ENCODE measurements at regions not wholly inside any gene's neighbourhood (a gene's known extent, or its start where the extent isn't known, plus 50 kb on each side); places are given as distances from the start of the nearest gene placed in this dataset.

- Histone ChIP-seq H3K9me3 (peaks cover 0 to 3% (median 0%) of the 10 kb centered on the region in 8 donors), H3K4me3 (no peak overlapping the region), H3K27ac (no peak overlapping the region), H3K4me1 (no peaks in the 10 kb centered on the region), H3K27me3 (replicated peaks in 1 of 7) (peaks cover 0 to 15% (median 0%) of the 10 kb centered on the region in 7 donors), H3K36me3 (no peaks in the 10 kb centered on the region)
- TF ChIP-seq POLR2AphosphoS5 (IDR thresholded peaks at IDR 0.05) (no peak), POLR2A (IDR thresholded peaks at IDR 0.05) (no peak), CTCF (IDR thresholded peaks at IDR 0.05 in 8 of 11, conservative IDR thresholded peaks at IDR 0.05 in 3 of 11) (no peak)
- intact Hi-C loops (cut with DNase I; ENCODE audit: low total_unique reads): no loop called here
- DNase-seq: no peak
- WGBS, 5 donors: 89 to 93% (median 91%) methylated on average over 5 of the region's 5 CpGs
These were observed 221.7 kb downstream of the C1orf94 start for GRCh38 chr1:34398241-34398915.

- TF ChIP-seq POLR2AphosphoS5 (IDR thresholded peaks at IDR 0.05) (no peak), POLR2A (IDR thresholded peaks at IDR 0.05) (no peak), CTCF (IDR thresholded peaks at IDR 0.05 in 8 of 11, conservative IDR thresholded peaks at IDR 0.05 in 3 of 11) (no peak)
- Histone ChIP-seq H3K27me3 (replicated peaks in 1 of 7) (peaks cover 0 to 14% (median 0%) of the 10 kb centered on the region in 7 donors), H3K36me3 (no peaks in the 10 kb centered on the region), H3K4me3 (no peak overlapping the region), H3K9me3 (peaks cover 0 to 3% (median 0%) of the 10 kb centered on the region in 8 donors), H3K27ac (no peak overlapping the region), H3K4me1 (no peaks in the 10 kb centered on the region)
- no peak for DNase-seq
- intact Hi-C loops (cut with DNase I; ENCODE audit: low total_unique reads): no loop called here
- WGBS, 5 donors: 15 to 52% (median 29%) methylated on average over 4 of the region's 4 CpGs
These were observed 222.2 kb downstream of the C1orf94 start for GRCh38 chr1:34398916-34399275.

GRCh38 chr1:34400675-34401074, 224.0 kb downstream of the C1orf94 start:
- no peak for TF ChIP-seq POLR2A (IDR thresholded peaks at IDR 0.05)
- TF ChIP-seq POLR2AphosphoS5 (IDR thresholded peaks at IDR 0.05): no peak
- no peak for TF ChIP-seq CTCF (IDR thresholded peaks at IDR 0.05 in 8 of 11, conservative IDR thresholded peaks at IDR 0.05 in 3 of 11)
- no peaks in the 10 kb centered on the region for H3K36me3 ChIP-seq
- WGBS, 5 donors: 31 to 74% (median 66%) methylated on average over 2 of the region's 2 CpGs
- H3K4me1 ChIP-seq: no peaks in the 10 kb centered on the region
- no peak overlapping the region for H3K27ac ChIP-seq
- no peak for DNase-seq
- H3K4me3 ChIP-seq: no peak overlapping the region
- peaks cover 0 to 8% (median 0%) of the 10 kb centered on the region in 7 donors for H3K27me3 ChIP-seq (replicated peaks in 1 of 7)
- intact Hi-C loops (cut with DNase I; ENCODE audit: low total_unique reads): no loop called here
- peaks cover 0 to 13% (median 2%) of the 10 kb centered on the region in 8 donors for H3K9me3 ChIP-seq

GRCh38 chr1:34403156-34403555, 226.4 kb downstream of the C1orf94 start:
- DNase-seq: no peak
- no peak overlapping the region for H3K27ac ChIP-seq
- no peaks in the 10 kb centered on the region for H3K36me3 ChIP-seq
- peaks cover 0 to 7% (median 0%) of the 10 kb centered on the region in 7 donors for H3K27me3 ChIP-seq (replicated peaks in 1 of 7)
- no peak for TF ChIP-seq POLR2AphosphoS5 (IDR thresholded peaks at IDR 0.05)
- no peak for TF ChIP-seq POLR2A (IDR thresholded peaks at IDR 0.05)
- no peak for TF ChIP-seq CTCF (IDR thresholded peaks at IDR 0.05 in 8 of 11, conservative IDR thresholded peaks at IDR 0.05 in 3 of 11)
- intact Hi-C loops (cut with DNase I; ENCODE audit: low total_unique reads): no loop called here
- peaks cover 0 to 13% (median 2%) of the 10 kb centered on the region in 8 donors for H3K9me3 ChIP-seq
- H3K4me1 ChIP-seq: no peaks in the 10 kb centered on the region
- H3K4me3 ChIP-seq: no peak overlapping the region
